ENCODE measurements at regions not wholly inside any gene's neighbourhood (a gene's known extent, or its start where the extent isn't known, plus 50 kb on each side); places are given as distances from the start of the nearest gene placed in this dataset.

DNA sequence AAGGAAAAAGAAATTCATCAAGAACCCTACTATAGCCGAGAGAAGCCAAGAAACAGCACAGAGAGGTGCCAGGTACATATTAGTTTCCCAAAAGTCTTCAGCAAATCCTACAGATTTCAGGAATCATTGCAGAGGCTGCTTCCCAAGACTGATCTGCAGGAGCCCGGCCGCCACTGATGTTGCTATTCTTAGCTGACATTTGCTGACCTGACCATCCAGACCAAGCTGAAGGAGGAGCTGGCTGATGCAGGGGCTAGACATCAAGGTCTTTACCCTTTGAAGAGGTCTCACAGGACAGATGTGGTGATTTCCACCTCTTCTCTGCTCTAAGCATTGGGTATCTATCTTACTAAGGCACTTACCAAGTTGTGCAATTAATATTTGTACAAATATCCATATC lies 444.8 kb upstream of the SOX5 start:
- TF ChIP-seq, protein P1, sequence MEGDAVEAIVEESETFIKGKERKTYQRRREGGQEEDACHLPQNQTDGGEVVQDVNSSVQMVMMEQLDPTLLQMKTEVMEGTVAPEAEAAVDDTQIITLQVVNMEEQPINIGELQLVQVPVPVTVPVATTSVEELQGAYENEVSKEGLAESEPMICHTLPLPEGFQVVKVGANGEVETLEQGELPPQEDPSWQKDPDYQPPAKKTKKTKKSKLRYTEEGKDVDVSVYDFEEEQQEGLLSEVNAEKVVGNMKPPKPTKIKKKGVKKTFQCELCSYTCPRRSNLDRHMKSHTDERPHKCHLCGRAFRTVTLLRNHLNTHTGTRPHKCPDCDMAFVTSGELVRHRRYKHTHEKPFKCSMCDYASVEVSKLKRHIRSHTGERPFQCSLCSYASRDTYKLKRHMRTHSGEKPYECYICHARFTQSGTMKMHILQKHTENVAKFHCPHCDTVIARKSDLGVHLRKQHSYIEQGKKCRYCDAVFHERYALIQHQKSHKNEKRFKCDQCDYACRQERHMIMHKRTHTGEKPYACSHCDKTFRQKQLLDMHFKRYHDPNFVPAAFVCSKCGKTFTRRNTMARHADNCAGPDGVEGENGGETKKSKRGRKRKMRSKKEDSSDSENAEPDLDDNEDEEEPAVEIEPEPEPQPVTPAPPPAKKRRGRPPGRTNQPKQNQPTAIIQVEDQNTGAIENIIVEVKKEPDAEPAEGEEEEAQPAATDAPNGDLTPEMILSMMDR (IDR thresholded peaks at IDR 0.05; ENCODE audit: low read depth, low read length), result no peak
- TF ChIP-seq EZH2phosphoT487 (IDR thresholded peaks at IDR 0.05; ENCODE audit: low read depth), result no peak

Measured in OCI-LY3 (cell line).